SK-MEL-5 (cell line): ENCODE measurements at regions not wholly inside any gene's neighbourhood (a gene's known extent, or its start where the extent isn't known, plus 50 kb on each side); places are given as distances from the start of the nearest gene placed in this dataset.

Experiments
- DNase-seq: peaks from one replicate; pipeline ENCODE4 v3.0.0-alpha.2; 2016; ENCODE audit warnings: low read depth, low spot score
- in situ Hi-C: cut with HindIII; loops from 2 replicates; pipeline ENCODE4 v1.10.0; 2016; ENCODE audit warnings: low sequenced_read_pairs, high pct_unique_total_duplicates, low pct_unique_long_range_greater_than_20kb

GRCh38 chr7:121810831-121811672 lies 61.9 kb upstream of the PTPRZ1 start:
- DNase-seq: peak; percentile 43
- in situ Hi-C loops: no loop called here

- DNase-seq: no peak
- in situ Hi-C loops: no loop called here
These were observed 65.9 kb upstream of the PTPRZ1 start for GRCh38 chr7:121807078-121807477.

- no peak for DNase-seq
- in situ Hi-C loops: no loop called here
These were observed 69.9 kb upstream of the PTPRZ1 start for GRCh38 chr7:121803039-121803438.

DNA sequence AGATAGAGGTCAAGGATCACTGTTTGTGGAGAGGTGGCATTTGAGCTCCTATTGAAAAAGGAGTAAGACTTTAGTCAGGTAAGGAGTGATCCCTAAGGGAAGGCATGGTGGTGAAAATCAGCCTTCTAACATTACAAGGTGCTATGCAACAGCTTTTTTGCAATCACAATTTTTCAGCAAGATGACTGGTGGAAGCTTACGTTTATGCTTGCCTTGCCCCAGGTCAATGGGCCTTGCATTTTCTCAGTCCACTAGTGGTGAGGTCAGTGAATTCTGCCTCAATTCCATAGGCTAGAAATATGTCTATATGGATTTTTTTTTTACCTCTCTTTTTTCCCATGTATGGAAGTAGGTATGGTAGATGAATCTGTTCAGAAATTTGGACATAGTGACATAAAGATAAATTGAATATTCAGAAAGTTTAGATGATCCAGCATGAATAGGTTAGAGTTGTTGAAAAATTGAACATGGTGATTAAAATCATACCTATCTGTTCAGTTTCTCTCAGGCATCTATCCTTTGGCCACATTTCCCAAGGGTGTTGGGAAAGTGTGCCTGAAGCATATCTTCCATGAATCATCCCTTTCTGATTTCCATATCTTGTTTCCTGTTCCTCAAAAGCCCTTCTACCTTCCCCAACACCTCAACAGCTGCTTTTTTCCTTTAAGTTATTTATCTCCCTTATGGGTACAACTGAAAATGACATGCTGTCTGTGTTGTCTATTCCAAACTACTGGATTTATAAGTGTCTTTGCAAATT lies 71.9 kb upstream of the PTPRZ1 start:
- DNase-seq: no peak
- in situ Hi-C loops: no loop called here

DNA sequence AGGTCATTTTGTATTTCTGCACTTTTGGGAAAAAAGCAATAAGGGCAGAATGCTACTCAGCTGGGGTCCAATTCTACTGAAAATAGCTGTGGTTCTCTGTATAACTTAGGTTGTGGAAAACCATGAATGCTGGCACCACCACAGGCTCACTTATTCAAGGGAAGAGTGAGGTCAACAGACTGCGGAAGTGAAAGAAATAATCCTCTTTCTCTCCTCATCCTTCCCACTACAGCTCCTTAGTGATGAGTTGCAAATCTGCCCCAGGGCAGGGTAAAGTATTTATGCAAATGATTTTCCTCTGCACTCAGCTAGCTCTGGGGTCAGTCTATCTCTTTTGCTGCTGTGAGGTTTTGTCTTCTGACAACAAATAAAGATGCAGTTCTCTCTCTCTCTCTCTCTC lies 74.1 kb upstream of the PTPRZ1 start:
- in situ Hi-C loops: no loop called here
- peak; percentile 82 for DNase-seq

DNA sequence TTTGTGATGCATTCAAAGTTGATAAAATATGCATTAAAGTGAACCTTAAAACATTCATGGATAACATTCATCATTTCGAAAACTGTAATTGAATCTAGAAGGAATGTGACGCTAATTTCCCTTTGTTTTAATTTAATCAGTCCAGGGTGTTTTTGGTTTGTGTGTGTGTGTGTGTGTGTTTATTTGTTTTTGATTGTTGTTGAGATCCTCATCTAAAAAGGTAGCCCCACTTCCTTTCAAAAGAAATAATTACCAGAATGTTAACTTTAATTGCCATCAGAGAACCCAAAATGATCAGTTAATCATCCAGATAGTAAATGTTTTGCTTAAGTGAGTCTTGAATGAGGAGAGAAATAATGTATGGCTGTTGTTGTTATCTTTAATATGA lies 74.5 kb upstream of the PTPRZ1 start:
- in situ Hi-C loops: no loop called here
- DNase-seq: peak; percentile 7

- DNase-seq: peak; percentile 99
- in situ Hi-C loops: no loop called here
These were observed 75.1 kb upstream of the PTPRZ1 start for GRCh38 chr7:121797657-121798452.

GRCh38 chr7:121796936-121797656 lies 75.9 kb upstream of the PTPRZ1 start:
- in situ Hi-C loops: no loop called here
- peak; percentile 16 for DNase-seq

- in situ Hi-C loops: no loop called here
- no peak for DNase-seq
These were observed 76.6 kb upstream of the PTPRZ1 start for GRCh38 chr7:121796381-121796780.

DNA sequence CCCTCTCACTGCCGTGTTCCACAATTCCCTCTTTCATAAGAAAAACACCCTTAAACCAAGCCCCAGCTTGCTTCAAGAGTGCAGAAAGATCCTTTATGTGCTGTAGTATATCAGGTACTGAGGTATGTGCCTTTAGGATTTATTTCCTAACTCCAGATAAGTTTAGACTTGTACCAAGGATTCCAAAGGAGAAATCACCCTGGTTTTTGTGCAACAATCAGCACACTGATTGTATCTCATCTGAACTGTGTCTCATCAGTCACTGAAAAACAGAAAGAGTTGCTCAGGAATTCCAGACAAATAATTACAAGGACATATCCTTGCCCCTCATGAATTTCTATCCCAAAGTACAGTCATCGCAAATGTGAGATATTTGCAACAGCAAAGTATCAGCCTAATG lies 77.2 kb upstream of the PTPRZ1 start:
- no peak for DNase-seq
- in situ Hi-C loops: no loop called here

GRCh38 chr7:121793716-121794115 lies 79.2 kb upstream of the PTPRZ1 start:
- in situ Hi-C loops: no loop called here
- DNase-seq: no peak

- DNase-seq: no peak
- in situ Hi-C loops: no loop called here
These were observed 95.3 kb upstream of the PTPRZ1 start for GRCh38 chr7:121777672-121778071.

- no peak for DNase-seq
- in situ Hi-C loops: no loop called here
These were observed 98.4 kb upstream of the PTPRZ1 start for GRCh38 chr7:121774563-121774962.

DNA sequence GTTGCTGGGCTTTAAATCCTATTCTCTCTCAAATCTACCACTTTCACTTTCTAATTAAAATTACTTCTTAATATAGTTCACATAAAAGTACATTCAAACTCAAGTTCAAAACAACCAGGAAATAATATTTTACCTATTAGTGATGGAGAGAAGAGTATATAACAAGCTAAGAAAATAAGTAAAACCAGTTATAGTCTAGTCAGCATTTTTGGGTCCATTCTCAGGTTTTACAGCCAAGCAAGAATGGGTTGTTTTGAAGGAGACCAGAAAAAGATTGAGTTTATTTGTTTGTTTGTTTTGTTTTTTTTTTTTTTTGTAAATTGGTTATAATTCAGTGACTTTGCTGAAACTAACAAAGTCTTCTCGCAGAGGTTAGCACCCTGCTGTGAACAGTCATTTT lies 106.3 kb upstream of the PTPRZ1 start:
- DNase-seq: no peak
- in situ Hi-C loops: no loop called here

DNA sequence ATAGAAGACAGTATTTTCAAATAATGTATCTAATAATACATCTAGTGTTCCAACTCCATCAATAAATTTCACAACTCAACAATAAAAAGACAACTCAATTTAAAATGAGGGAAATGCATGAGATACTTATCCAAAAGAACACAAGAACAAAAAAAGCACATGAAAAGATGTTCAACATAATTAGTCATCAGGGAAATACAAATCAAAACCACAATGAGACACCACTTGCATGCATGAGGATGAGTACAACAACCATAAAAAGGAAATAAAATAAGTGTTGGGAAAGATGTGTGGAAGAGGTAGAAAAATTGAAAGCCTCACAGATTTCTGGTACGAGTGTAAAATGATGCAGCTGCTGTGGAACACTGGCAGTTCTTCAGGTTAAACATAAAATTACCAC lies 111.6 kb upstream of the PTPRZ1 start:
- no peak for DNase-seq
- in situ Hi-C loops: no loop called here

GRCh38 chr7:121755818-121756552 lies 117.0 kb upstream of the PTPRZ1 start:
- in situ Hi-C loops: no loop called here
- DNase-seq: no peak

DNA sequence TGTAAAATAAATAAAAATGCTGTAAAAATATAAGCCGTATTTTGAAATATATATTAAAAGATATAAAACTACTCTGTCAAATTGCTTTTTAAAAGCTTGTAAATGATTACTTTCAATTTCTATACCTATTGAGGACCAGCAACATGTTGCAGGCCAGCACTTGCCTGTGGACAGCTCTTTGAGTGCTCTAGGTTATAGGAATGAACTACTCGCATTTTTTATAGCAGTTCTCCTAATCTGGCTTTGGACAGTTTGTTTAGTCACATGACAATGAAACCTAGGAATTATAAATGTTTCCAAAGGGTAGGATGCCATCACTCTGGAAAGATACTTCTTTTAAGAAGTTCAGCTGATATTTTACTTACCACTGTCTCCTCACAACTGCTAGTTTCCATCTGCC lies 117.7 kb upstream of the PTPRZ1 start:
- in situ Hi-C loops: no loop called here
- DNase-seq: no peak
